H1 (cell line): ENCODE measurements at regions not wholly inside any gene's neighbourhood (a gene's known extent, or its start where the extent isn't known, plus 50 kb on each side); places are given as distances from the start of the nearest gene placed in this dataset.

Experiments
- BRCA1 ChIP-seq: IDR thresholded peaks from 2 replicates; pipeline ENCODE4 v1.6.1; 2012; ENCODE audit warnings: low read depth, low read length, improper control_type of control experiment
- CTBP2 ChIP-seq: IDR thresholded peaks from 2 replicates; pipeline ENCODE4 v1.7.0; 2011; ENCODE audit warnings: borderline replicate concordance, mild to moderate bottlenecking, moderate library complexity, mixed read lengths, low read length; ENCODE audit not compliant: insufficient read depth, insufficient read length
- EGR1 ChIP-seq: IDR thresholded peaks from 2 replicates; pipeline ENCODE4 v1.6.1; 2011; ENCODE audit warnings: low read depth, low read length, borderline replicate concordance
- EZH2 ChIP-seq: fragments of 200-600 bp; sonication (generic); IDR thresholded peaks from 2 replicates; pipeline ENCODE4 v1.7.1; 2012; ENCODE audit warnings: low read depth, mild to moderate bottlenecking, moderate library complexity, low read length, inconsistent platforms; ENCODE audit not compliant: severe bottlenecking
- GTF2F1 ChIP-seq: IDR thresholded peaks from 2 replicates; pipeline ENCODE4 v1.6.1; 2012; ENCODE audit warnings: low read depth, low read length, improper control_type of control experiment, borderline replicate concordance
- HDAC2 ChIP-seq, 2 experiments: fragments of 300-600 bp in 1 of 2; sonication (generic) in 1 of 2; IDR thresholded peaks; 2 replicates each; pipeline ENCODE4 v1.6.1; 2011 to 2012; ENCODE audit warnings: low read depth in 2 of 2, low read length in 2 of 2, mild to moderate bottlenecking in 2 of 2, moderate library complexity in 2 of 2, borderline replicate concordance in 1 of 2, inconsistent platforms in 1 of 2
- POU5F1 ChIP-seq: IDR thresholded peaks from 2 replicates; pipeline ENCODE4 v1.6.1; 2011; ENCODE audit warnings: low read depth, mild to moderate bottlenecking, low read length, moderate library complexity
- SAP30 ChIP-seq: fragments of 300-600 bp; sonication (generic); IDR thresholded peaks from 2 replicates; pipeline ENCODE4 v1.7.1; 2012; ENCODE audit warnings: low read length, moderate library complexity, mild to moderate bottlenecking, inconsistent platforms; ENCODE audit not compliant: insufficient read depth, insufficient replicate concordance
- SP4 ChIP-seq: IDR thresholded peaks from 2 replicates; pipeline ENCODE4 v1.6.1; 2012; ENCODE audit warnings: low read length, inconsistent platforms
- TBP ChIP-seq: IDR thresholded peaks from 2 replicates; pipeline ENCODE4 v1.6.1; 2011; ENCODE audit warnings: low read depth, low read length, improper control_type of control experiment
- TCF12 ChIP-seq: IDR thresholded peaks from 2 replicates; pipeline ENCODE4 v1.6.1; 2011; ENCODE audit warnings: low read depth, mild to moderate bottlenecking, low read length
- TF ChIP-seq, protein P1 (sequence below): IDR thresholded peaks from 2 replicates; pipeline ENCODE4 v1.6.1; 2011; ENCODE audit warnings: low read depth, mild to moderate bottlenecking, low read length; ENCODE audit not compliant: insufficient read depth

DNA sequence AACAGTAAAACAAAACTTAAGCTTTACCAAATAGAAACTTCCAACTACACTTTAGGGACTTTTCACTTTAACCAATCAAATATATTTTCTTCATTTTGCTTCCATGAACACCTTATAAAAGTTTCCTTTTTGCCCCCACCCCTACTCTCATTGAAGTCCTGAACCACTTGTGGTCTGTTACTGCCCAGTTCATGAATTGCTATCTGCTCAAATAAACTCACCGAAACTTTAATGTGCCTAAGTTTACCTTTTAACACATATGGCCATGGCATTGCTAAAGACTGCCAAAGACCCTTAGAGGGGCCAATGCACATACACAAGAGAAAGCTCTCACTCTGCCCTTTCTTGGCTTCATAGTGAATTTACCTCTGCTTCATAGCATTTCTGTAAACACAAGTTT, 195.3 kb downstream of the RND3 start (continued):
- TF ChIP-seq POU5F1 (no peak), TCF12 (no peak), SAP30 (no peak), GTF2F1 (no peak), TBP (no peak), BRCA1 (no peak), CTBP2 (no peak), HDAC2 (IDR thresholded peaks at IDR 0.05; ENCODE audit: borderline replicate concordance in 1 of 2, low read depth in 2 of 2, low read length in 2 of 2) (no peak), EGR1 (no peak), SP4 (no peak), EZH2 (no peak)
- TF ChIP-seq, protein P1, sequence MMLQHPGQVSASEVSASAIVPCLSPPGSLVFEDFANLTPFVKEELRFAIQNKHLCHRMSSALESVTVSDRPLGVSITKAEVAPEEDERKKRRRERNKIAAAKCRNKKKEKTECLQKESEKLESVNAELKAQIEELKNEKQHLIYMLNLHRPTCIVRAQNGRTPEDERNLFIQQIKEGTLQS: no peak
- TF ChIP-seq, all 59 proteins: peak for 0
